ENCODE measurements at regions not wholly inside any gene's neighbourhood (a gene's known extent, or its start where the extent isn't known, plus 50 kb on each side); places are given as distances from the start of the nearest gene placed in this dataset.
"Not testable (repeated sequence)": the region's sequence is repeated elsewhere in the genome, so short reads cannot be mapped to it uniquely, and the experiment has no call there.

DNA sequence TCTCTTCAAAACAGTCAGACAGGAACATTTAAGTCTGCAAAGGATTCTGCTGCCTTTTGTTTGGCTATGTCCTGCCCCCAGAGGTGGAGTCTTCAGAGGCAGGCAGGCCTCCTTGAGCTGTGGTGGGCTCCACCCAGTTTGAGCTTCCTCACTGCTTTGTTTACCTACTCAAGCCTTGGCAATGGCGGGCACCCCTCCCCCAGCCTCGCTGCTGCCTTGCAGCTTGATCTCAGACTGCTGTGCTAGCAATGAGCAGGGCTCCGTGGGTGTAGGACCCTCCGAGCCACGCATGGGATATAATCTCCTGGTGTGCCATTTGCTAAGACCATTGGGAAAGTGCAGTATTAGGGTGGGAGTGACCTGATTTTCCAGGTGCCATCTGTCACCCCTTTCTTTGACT, 685.4 kb upstream of the ITGA1 start:
- H3K4me3 ChIP-seq (ENCODE audit: low read length); H3K27me3 ChIP-seq (ENCODE audit: insufficient read depth, low read length, poor library complexity, severe bottlenecking); DNase-seq; H3K27ac ChIP-seq (ENCODE audit: low read depth, low read length); H3K36me3 Mint-ChIP-seq; POLR2A ChIA-PET; H3K4me1 Mint-ChIP-seq; H3K4me1 ChIP-seq (ENCODE audit: insufficient read depth, low read length); H3K27me3 Mint-ChIP-seq; CTCF ChIA-PET; H3K27ac Mint-ChIP-seq; H3K4me3 Mint-ChIP-seq; H3K9me3 ChIP-seq (ENCODE audit: low read length); H3K36me3 ChIP-seq (ENCODE audit: insufficient read depth, low read length): not testable (repeated sequence)
- H3K9me3 Mint-ChIP-seq, result peaks cover 5 to 33% (median 17%) of the 10 kb centered on the region in 5 donors

DNA sequence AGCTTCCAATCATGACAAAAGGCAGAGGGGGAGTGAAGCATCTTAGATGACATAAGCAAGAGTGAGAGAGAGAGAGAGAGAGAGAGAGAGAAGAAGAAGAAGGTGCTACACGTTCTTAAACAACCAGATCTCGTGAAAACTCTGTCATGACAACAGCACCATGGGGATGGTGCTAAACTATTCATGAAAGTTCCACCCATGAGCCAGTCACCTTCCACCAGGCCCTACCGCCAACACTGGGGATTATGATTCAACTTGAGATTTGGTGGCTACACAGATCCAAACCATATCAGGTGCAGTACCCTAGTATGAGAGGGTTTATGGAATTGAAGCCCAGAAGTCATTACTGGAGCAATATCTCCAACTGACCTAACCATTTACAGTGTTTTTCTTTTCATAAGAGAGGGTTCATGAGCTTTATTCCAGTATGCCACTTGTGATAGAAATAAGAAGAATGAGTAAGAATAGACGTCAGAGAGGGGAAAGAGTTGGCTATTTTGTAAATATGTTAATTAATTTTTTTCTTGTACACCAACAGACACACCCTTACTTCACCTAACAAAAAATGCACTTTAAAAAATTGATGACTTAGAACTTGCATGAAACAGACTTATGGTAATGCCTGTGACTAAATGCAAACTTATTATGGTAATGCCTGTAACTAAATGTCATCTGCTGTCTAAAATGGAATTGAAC, 680.4 kb upstream of the ITGA1 start:
- H3K27me3 Mint-ChIP-seq, result no peaks in the 10 kb centered on the region
- Histone ChIP-seq H3K27me3 (ENCODE audit: insufficient read depth, low read length, poor library complexity, severe bottlenecking) (no peaks in the 10 kb centered on the region), H3K9me3 (ENCODE audit: low read length) (no peaks in the 10 kb centered on the region), H3K4me3 (ENCODE audit: low read length) (no peak overlapping the region), H3K27ac (ENCODE audit: low read depth, low read length) (no peak overlapping the region), H3K36me3 (ENCODE audit: insufficient read depth, low read length) (no peaks in the 10 kb centered on the region), H3K4me1 (ENCODE audit: insufficient read depth, low read length) (no peaks in the 10 kb centered on the region)
- H3K9me3 Mint-ChIP-seq, result peaks cover 7 to 32% (median 11%) of the 10 kb centered on the region in 5 donors
- DNase-seq, result no peak
- H3K36me3 Mint-ChIP-seq, result peaks cover 0 to 3% (median 0%) of the 10 kb centered on the region in 3 donors
- no peak overlapping the region for H3K27ac Mint-ChIP-seq
- CTCF ChIA-PET, result no interaction called here
- POLR2A ChIA-PET, result no interaction called here
- H3K4me1 Mint-ChIP-seq, result no peaks in the 10 kb centered on the region
- H3K4me3 Mint-ChIP-seq, result no peak overlapping the region

DNA sequence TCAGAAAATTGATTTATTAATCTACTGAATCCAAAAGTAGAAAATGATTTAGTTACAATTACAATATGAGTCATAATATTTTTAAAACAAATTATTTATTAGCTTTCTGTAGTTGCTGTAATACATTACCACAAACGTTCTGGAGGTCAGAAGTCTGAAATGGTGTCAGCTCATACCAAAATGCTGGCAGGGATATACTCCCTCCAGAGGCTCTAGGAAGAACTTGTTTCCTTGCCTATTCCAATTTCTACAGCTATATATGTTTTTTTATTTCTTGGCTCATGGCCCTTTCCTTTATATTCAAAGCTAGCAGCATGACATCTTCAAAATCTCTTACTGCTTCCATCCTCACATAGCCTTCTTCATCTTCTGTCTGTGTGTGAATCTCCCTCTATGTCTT, 667.9 kb upstream of the ITGA1 start:
- H3K4me3 ChIP-seq (ENCODE audit: low read length), result no peak overlapping the region
- no peaks in the 10 kb centered on the region for H3K27me3 ChIP-seq (ENCODE audit: insufficient read depth, low read length, poor library complexity, severe bottlenecking)
- no peaks in the 10 kb centered on the region for H3K36me3 ChIP-seq (ENCODE audit: insufficient read depth, low read length)
- no peak for DNase-seq
- Mint-ChIP-seq H3K27ac (no peak overlapping the region), H3K36me3 (no peaks in the 10 kb centered on the region), H3K9me3 (peaks cover 4 to 21% (median 5%) of the 10 kb centered on the region in 5 donors), H3K4me1 (no peaks in the 10 kb centered on the region), H3K27me3 (no peaks in the 10 kb centered on the region), H3K4me3 (no peak overlapping the region)
- CTCF ChIA-PET, result no interaction called here
- POLR2A ChIA-PET, result no interaction called here
- no peaks in the 10 kb centered on the region for H3K9me3 ChIP-seq (ENCODE audit: low read length)
- H3K4me1 ChIP-seq (ENCODE audit: insufficient read depth, low read length), result no peaks in the 10 kb centered on the region
- no peak overlapping the region for H3K27ac ChIP-seq (ENCODE audit: low read depth, low read length)

DNA sequence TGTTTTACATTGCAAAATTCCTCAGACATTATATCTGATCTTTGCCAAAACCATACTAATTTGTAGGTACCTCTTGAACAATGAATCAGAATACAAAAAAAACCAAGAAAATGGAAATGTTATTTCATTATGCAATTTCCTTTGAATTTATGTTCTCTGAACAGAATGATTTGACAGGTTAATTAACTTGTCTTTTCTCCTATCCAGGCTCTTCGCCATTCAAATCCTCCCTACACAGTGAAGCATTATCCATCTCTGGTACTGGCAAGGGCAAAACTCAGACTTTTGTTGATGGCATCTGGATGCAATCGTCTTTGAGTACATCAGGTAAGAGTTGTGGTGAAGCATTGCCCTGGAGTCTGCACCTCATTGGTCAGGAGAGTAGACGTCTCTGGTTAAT, 655.7 kb upstream of the ITGA1 start:
- POLR2A ChIA-PET, result no interaction called here
- no peaks in the 10 kb centered on the region for H3K27me3 Mint-ChIP-seq

DNA sequence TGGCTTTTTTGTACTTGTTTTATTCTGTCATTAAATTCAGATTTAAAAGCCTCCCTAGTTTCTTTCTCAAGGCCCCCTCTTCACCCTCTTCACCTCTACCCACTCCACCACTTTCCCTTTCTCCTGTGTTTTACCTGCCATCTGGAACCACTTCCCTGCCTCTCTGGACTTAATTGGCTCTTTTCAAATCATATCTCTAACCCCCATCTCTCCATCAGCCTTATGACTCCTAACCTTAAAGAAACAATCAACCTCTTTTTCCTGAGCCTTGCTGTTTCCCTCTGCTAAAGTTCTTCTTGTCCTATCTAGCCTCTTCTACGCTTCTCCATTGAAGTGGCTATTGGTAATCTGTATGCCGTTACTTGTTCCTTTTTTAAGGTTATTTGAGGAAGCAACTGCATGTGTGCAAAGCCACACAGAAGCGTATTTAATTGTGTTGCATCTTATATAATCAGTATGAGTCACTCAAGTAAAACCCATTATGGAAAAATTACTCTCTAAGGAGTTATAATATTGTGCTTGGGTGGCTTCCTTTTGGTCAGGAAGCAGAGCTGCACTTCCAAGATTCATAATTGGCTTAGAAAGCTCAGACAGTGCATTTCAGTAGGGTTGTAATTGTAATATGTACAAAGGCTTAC, 653.6 kb upstream of the ITGA1 start:
- no peak for DNase-seq
- H3K4me3 Mint-ChIP-seq, result no peak overlapping the region
- H3K36me3 Mint-ChIP-seq, result no peaks in the 10 kb centered on the region
- ChIA-PET POLR2A (no interaction called here), CTCF (no interaction called here)
- Histone ChIP-seq H3K9me3 (ENCODE audit: low read length) (no peaks in the 10 kb centered on the region), H3K36me3 (ENCODE audit: insufficient read depth, low read length) (no peaks in the 10 kb centered on the region), H3K4me3 (ENCODE audit: low read length) (no peak overlapping the region), H3K27ac (ENCODE audit: low read depth, low read length) (no peak overlapping the region), H3K4me1 (ENCODE audit: insufficient read depth, low read length) (no peaks in the 10 kb centered on the region), H3K27me3 (ENCODE audit: insufficient read depth, low read length, poor library complexity, severe bottlenecking) (no peaks in the 10 kb centered on the region)
- no peak overlapping the region for H3K27ac Mint-ChIP-seq
- peaks cover 0 to 3% (median 0%) of the 10 kb centered on the region in 5 donors for H3K9me3 Mint-ChIP-seq
- H3K27me3 Mint-ChIP-seq, result no peaks in the 10 kb centered on the region
- H3K4me1 Mint-ChIP-seq, result no peaks in the 10 kb centered on the region

More for the DNA sequence above, 655.7 kb upstream of the ITGA1 start:
- Histone ChIP-seq H3K27ac (ENCODE audit: low read depth, low read length) (no peak overlapping the region), H3K4me1 (ENCODE audit: insufficient read depth, low read length) (no peaks in the 10 kb centered on the region), H3K4me3 (ENCODE audit: low read length) (no peak overlapping the region), H3K9me3 (ENCODE audit: low read length) (no peaks in the 10 kb centered on the region), H3K36me3 (ENCODE audit: insufficient read depth, low read length) (no peaks in the 10 kb centered on the region), H3K27me3 (ENCODE audit: insufficient read depth, low read length, poor library complexity, severe bottlenecking) (no peaks in the 10 kb centered on the region)
- no peak overlapping the region for H3K4me3 Mint-ChIP-seq
- DNase-seq, result no peak
- H3K36me3 Mint-ChIP-seq, result no peaks in the 10 kb centered on the region
- no peaks in the 10 kb centered on the region for H3K4me1 Mint-ChIP-seq
- CTCF ChIA-PET, result no interaction called here
- peaks cover 0 to 14% (median 0%) of the 10 kb centered on the region in 5 donors for H3K9me3 Mint-ChIP-seq
- H3K27ac Mint-ChIP-seq, result no peak overlapping the region

DNA sequence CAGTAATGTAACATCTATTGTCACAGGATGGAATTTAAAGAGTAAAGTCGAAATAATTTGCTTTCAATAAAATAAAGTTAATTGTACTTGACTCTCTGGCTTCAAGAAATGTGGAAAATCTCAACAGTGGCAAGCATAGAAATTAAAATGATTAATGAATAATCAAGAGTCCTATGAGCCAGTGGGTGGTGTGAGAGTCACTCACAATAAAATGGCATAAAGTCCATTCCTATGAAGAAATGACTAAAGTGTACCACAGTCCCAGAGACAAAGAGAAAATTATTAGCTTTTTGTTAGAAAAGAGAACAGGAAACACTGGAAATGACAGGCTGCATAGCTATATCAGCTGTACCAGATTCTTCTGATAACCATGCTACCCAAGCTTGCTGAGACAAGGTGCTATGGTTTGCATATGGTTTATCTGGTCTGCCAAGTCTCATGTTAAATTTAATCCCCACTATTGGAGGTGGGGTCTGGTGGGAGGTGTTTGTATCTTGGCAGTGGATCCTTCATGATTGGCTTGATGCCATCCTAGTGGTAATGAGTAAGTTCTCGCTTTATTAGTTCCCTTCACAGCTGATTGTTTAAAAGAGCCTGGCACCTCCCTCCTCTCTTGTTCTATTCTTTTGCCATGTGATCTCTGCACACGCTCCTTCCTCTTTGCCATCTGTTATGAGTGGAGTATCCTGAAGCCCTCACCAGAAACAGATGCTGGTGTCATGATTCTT, 647.7 kb upstream of the ITGA1 start:
- Mint-ChIP-seq H3K4me3 (no peak overlapping the region), H3K27ac (no peak overlapping the region), H3K4me1 (no peaks in the 10 kb centered on the region), H3K27me3 (no peaks in the 10 kb centered on the region), H3K36me3 (no peaks in the 10 kb centered on the region), H3K9me3 (peaks cover 0 to 3% (median 0%) of the 10 kb centered on the region in 5 donors)
- no peaks in the 10 kb centered on the region for H3K4me1 ChIP-seq (ENCODE audit: insufficient read depth, low read length)
- POLR2A ChIA-PET, result no interaction called here
- H3K4me3 ChIP-seq (ENCODE audit: low read length), result no peak overlapping the region
- H3K9me3 ChIP-seq (ENCODE audit: low read length), result no peaks in the 10 kb centered on the region
- no peak for DNase-seq
- no peaks in the 10 kb centered on the region for H3K36me3 ChIP-seq (ENCODE audit: insufficient read depth, low read length)
- no peaks in the 10 kb centered on the region for H3K27me3 ChIP-seq (ENCODE audit: insufficient read depth, low read length, poor library complexity, severe bottlenecking)
- CTCF ChIA-PET, result no interaction called here
- H3K27ac ChIP-seq (ENCODE audit: low read depth, low read length), result no peak overlapping the region

DNA sequence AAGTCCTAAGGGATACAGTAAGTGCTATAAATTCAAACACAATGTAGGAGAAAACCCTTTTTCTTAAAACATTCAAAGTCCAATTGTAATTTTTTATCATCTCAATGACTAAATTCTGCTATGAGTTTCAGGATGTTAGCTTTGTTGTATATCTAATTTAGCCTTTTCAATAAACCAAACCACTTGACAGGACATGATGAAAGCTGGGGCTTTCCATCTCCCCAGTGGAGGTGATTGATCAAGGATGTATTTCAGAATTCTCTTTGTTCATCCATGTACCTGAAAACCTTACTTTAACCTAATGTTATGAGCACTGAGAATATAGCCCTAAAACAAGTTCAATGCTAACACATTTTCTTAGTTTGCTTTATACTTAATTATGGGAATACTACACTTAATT, 639.0 kb upstream of the ITGA1 start:
- POLR2A ChIA-PET, result no interaction called here
- no peaks in the 10 kb centered on the region for H3K36me3 ChIP-seq (ENCODE audit: insufficient read depth, low read length)
- H3K27ac ChIP-seq (ENCODE audit: low read depth, low read length), result no peak overlapping the region
- no peak overlapping the region for H3K27ac Mint-ChIP-seq
- no peaks in the 10 kb centered on the region for H3K27me3 ChIP-seq (ENCODE audit: insufficient read depth, low read length, poor library complexity, severe bottlenecking)
- no peaks in the 10 kb centered on the region for H3K4me1 ChIP-seq (ENCODE audit: insufficient read depth, low read length)
- H3K4me1 Mint-ChIP-seq, result no peaks in the 10 kb centered on the region
- no peaks in the 10 kb centered on the region for H3K27me3 Mint-ChIP-seq
- CTCF ChIA-PET, result no interaction called here
- peaks cover 0 to 17% (median 2%) of the 10 kb centered on the region in 5 donors for H3K9me3 Mint-ChIP-seq
- no peaks in the 10 kb centered on the region for H3K36me3 Mint-ChIP-seq
- H3K9me3 ChIP-seq (ENCODE audit: low read length), result no peaks in the 10 kb centered on the region
- no peak overlapping the region for H3K4me3 ChIP-seq (ENCODE audit: low read length)
- no peak overlapping the region for H3K4me3 Mint-ChIP-seq
- no peak for DNase-seq

DNA sequence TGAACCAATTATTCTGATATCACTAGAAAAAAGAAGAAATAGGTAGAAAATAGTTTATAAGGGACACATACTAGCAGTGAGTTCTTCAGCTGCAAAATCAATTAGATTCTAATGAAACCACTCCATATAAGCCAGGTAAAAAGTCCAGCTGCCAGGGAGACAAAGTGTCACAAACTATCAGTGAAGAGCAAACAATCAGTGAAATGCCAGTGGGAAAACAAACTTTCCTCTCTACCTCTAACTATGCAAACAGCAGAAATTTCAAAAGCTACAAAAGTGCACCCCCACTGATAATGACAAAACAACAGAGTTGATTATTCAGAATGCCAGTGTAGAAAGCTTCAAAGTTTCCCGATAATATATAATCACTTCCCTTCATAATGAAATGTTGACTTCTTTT, 637.2 kb upstream of the ITGA1 start:
- Mint-ChIP-seq H3K4me1 (no peaks in the 10 kb centered on the region), H3K27ac (no peak overlapping the region), H3K27me3 (no peaks in the 10 kb centered on the region), H3K9me3 (peaks cover 0 to 17% (median 2%) of the 10 kb centered on the region in 5 donors), H3K4me3 (no peak overlapping the region), H3K36me3 (no peaks in the 10 kb centered on the region)
- H3K4me1 ChIP-seq (ENCODE audit: insufficient read depth, low read length), result no peaks in the 10 kb centered on the region
- no peaks in the 10 kb centered on the region for H3K27me3 ChIP-seq (ENCODE audit: insufficient read depth, low read length, poor library complexity, severe bottlenecking)
- no peaks in the 10 kb centered on the region for H3K9me3 ChIP-seq (ENCODE audit: low read length)
- no peak overlapping the region for H3K27ac ChIP-seq (ENCODE audit: low read depth, low read length)
- H3K36me3 ChIP-seq (ENCODE audit: insufficient read depth, low read length), result no peaks in the 10 kb centered on the region
- no peak overlapping the region for H3K4me3 ChIP-seq (ENCODE audit: low read length)
- ChIA-PET POLR2A (no interaction called here), CTCF (no interaction called here)
- no peak for DNase-seq

Data from CD8-positive, alpha-beta memory T cell (primary cell).